Activated naive CD4-positive, alpha-beta T cell treated with anti-CD3 and anti-CD28 coated beads, Interleukin-2, amount 50 U/mL, for 72 hours (primary cell): ENCODE measurements at regions not wholly inside any gene's neighbourhood (a gene's known extent, or its start where the extent isn't known, plus 50 kb on each side); places are given as distances from the start of the nearest gene placed in this dataset.
"Not testable (repeated sequence)": the region's sequence is repeated elsewhere in the genome, so short reads cannot be mapped to it uniquely, and the experiment has no call there.

Experiments used
- ATAC-seq, 2 donors: fragments of 150-1000 bp; cut with Tn5 transposase; 2 replicates each; pipeline ENCODE4 v1.10.0; 2021; ENCODE audit warnings: mild to moderate bottlenecking in 2 of 2, moderate library complexity in 2 of 2
- DNase-seq, 2 donors: peaks; one replicate each; pipeline ENCODE4 v3.0.0; 2021 to 2022; ENCODE audit warnings: low spot score in 2 of 2
- H3K27ac Mint-ChIP-seq, 2 donors: one replicate each; pipeline ENCODE4 v1.8.0; 2022; ENCODE audit warnings: mild to moderate bottlenecking in 2 of 2, mixed read lengths in 2 of 2
- H3K36me3 Mint-ChIP-seq, 2 donors: one replicate each; pipeline ENCODE4 v1.8.0; 2022; ENCODE audit warnings: mixed read lengths in 2 of 2
- H3K9me3 Mint-ChIP-seq, 2 donors: one replicate each; pipeline ENCODE4 v1.8.0; 2022; ENCODE audit warnings: mixed read lengths in 2 of 2

DNA sequence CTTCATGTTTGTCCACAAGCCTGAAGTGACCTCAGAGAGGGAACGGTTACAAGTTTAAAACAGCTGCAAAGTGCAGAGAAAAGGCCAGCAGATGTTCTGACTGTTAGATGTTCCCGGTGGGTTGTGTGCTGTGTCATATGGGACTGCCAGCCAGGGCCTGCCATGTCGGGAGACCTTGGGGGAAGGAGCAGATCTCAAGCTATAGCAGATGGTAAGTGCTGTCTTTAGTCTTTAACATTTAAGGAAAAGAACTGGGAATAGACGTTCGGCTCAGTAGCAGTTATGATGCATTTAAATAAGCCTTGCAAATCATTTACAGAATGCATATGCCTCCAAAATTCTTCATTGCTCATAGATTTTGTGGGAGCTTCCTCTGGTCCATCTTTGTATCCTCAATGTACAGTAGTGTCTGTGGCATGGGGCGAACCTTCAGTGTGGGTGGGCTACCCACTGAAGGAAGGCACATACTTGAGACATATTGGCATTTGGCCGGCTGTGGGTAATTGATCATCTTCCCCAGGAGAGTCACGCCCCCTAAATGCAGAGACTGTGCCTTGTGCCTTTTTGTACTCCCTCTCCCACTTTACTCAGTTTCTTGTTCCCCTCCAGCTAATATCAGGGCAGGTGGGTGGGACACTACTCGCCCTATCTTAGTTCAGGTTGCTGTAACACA is 131.9 kb downstream of the NPIPB5 start:
- no peak for DNase-seq
- no peaks in the 10 kb centered on the region for H3K36me3 Mint-ChIP-seq
- no peaks in the 10 kb centered on the region for H3K9me3 Mint-ChIP-seq
- H3K27ac Mint-ChIP-seq = no peak overlapping the region
- no peak for ATAC-seq

DNA sequence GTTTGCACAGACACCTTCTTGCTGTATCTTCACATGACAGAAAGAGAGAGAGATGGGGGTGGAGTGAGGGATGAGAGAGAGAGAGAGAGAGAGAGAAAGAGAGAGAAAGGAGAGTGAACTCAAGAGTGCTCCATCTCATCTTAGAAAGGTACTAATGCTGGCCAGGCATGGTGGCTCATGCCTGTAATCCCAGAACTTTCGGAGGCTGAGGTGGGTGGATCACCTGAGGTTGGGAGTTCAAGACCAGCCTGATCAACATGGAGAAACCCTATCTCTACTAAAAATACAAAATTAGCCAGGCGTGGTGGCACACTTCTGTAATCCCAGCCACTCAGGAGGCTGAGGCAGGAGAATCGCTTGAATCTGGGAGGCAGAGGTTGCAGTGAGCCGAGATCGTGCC is 132.5 kb downstream of the NPIPB5 start:
- not testable (repeated sequence) for DNase-seq, H3K9me3 Mint-ChIP-seq, H3K27ac Mint-ChIP-seq, H3K36me3 Mint-ChIP-seq, ATAC-seq

DNA sequence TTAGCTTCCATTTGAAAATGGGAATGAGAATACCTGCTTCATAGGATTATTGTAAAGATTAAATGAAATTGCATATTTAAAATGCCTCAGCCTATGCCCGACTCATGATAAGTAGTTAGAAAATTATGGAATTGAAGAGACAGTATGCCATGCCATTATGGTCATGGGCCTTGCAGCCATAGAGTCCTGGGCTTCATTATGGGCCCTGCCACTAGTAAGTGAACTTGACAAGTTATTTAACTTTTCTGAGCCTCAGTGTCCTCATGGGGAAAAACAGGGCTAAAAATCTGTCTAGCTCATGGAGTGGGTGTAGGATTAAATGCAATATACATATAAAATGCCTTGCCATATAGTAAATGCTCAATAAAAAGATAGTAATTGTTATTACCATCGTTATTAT is 133.2 kb downstream of the NPIPB5 start:
- Mint-ChIP-seq H3K27ac (no peak overlapping the region), H3K36me3 (no peaks in the 10 kb centered on the region), H3K9me3 (no peaks in the 10 kb centered on the region)
- DNase-seq = no peak
- no peak for ATAC-seq

DNA sequence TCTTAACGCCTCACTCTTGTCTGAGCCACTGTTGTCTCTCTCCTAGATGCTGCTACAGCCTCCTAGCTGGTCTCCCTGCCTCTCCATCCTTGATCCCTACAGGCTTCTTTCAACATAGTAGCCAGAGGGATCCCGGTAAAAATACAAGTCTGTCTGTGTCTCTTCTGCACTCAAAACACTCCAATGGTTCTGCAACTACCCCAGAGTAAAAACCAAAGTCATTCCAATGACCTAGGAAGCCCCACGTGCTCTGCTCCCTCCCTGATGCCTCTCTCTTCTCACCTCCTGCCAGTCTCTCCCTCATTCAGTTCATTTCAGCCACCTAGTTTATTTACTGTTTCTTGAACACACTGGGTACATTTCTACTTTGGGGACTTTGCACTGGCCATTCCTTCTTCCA is 135.2 kb downstream of the NPIPB5 start:
- DNase-seq (no peak), ATAC-seq (no peak)
- no peaks in the 10 kb centered on the region for H3K9me3 Mint-ChIP-seq
- H3K27ac Mint-ChIP-seq = no peak overlapping the region
- no peaks in the 10 kb centered on the region for H3K36me3 Mint-ChIP-seq

- Mint-ChIP-seq H3K27ac (no peak overlapping the region), H3K9me3 (no peaks in the 10 kb centered on the region), H3K36me3 (no peaks in the 10 kb centered on the region)
- ATAC-seq (no peak), DNase-seq (no peak)
These were observed 136.4 kb downstream of the NPIPB5 start for GRCh38 chr16:22646948-22647556.

DNA sequence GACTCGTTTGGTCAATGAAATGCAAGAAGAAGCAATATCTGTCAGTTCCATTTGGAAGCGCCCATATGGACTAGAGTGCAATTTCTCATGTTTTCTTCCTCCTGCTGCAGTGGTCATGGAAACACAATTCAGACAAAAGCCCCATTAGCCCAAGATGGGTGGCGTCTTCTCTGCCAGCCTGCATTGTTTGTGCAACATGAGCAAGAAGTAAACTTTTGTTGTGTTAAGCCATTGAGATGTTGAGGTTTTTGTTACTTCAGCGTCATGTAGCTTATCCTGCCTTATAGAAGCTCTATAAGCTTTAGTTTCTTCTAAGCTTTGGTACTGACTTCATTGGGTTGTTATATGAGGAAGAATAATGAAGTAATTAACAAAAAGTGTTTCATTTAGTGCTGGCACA is 137.4 kb downstream of the NPIPB5 start:
- Mint-ChIP-seq H3K36me3 (no peaks in the 10 kb centered on the region), H3K9me3 (no peaks in the 10 kb centered on the region), H3K27ac (no peak overlapping the region)
- ATAC-seq (no peak), DNase-seq (no peak)

DNA sequence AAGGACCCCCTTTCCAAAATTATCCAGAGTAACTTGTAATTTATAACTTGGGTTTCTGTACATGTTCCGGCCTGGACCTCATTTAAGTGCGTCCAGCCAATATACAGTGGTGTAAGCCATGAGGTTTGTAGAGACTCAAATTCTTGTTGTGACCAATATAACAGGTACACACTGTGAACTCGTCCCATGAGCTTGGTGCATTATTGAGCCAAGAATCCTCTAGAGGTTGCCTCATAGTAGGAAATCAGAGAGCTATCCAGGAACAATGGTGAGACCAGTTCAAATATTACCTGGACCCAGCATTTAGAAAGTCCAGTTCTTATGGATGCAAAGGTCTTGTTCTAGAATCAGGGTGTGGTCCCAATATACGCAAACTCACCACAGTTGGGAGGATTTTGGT is 138.2 kb downstream of the NPIPB5 start:
- Mint-ChIP-seq H3K36me3 (no peaks in the 10 kb centered on the region), H3K9me3 (no peaks in the 10 kb centered on the region), H3K27ac (no peak overlapping the region)
- no peak for ATAC-seq
- no peak for DNase-seq

GRCh38 chr16:22651111-22651817 is 140.6 kb downstream of the NPIPB5 start:
- not testable (repeated sequence) for H3K9me3 Mint-ChIP-seq, ATAC-seq, H3K36me3 Mint-ChIP-seq, DNase-seq, H3K27ac Mint-ChIP-seq

- no peak for DNase-seq
- no peaks in the 10 kb centered on the region for H3K36me3 Mint-ChIP-seq
- no peaks in the 10 kb centered on the region for H3K9me3 Mint-ChIP-seq
- no peak overlapping the region for H3K27ac Mint-ChIP-seq
- no peak for ATAC-seq
These were observed 141.8 kb downstream of the NPIPB5 start for GRCh38 chr16:22652463-22652845.

DNA sequence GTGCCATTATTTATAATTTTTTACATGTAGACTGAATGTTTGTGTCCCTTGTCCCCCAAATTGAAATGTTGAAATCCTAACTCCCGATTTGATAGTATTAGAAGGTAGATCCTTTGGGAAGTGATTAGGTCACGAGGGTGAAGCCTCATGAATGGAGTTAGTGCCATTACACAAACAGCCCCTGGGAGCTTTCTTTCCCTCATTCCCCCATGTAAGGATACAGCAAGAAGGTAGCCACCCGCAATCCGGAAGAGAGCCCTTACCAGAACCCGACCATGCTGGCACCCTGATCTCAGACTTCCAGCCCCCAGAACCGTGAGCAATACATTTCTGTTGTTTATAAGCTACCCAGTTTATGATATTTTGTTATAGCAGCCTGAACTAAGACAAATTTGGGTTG is 143.2 kb downstream of the NPIPB5 start:
- DNase-seq (no peak), ATAC-seq (no peak)
- no peaks in the 10 kb centered on the region for H3K36me3 Mint-ChIP-seq
- H3K9me3 Mint-ChIP-seq = no peaks in the 10 kb centered on the region
- no peak overlapping the region for H3K27ac Mint-ChIP-seq

DNA sequence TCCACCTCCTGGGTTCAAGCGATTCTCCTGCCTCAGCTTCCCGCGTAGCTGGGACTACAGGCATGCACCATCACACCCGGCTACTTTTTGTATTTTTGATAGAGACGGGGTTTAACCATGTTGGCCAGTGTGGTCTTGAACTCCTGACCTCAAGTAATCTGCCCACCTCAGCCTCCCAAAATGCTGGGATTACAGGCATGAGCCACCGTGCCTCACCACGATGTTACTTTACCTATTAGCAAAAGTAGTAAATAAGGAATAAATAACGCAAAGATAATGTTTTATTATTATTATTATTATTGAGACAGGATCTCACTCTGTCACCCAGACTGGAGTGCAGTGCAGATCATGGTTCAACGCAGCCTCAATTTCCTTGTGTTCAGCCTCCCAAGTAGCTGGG is 145.9 kb downstream of the NPIPB5 start:
- not testable (repeated sequence) for H3K27ac Mint-ChIP-seq, DNase-seq, ATAC-seq, H3K9me3 Mint-ChIP-seq, H3K36me3 Mint-ChIP-seq

DNA sequence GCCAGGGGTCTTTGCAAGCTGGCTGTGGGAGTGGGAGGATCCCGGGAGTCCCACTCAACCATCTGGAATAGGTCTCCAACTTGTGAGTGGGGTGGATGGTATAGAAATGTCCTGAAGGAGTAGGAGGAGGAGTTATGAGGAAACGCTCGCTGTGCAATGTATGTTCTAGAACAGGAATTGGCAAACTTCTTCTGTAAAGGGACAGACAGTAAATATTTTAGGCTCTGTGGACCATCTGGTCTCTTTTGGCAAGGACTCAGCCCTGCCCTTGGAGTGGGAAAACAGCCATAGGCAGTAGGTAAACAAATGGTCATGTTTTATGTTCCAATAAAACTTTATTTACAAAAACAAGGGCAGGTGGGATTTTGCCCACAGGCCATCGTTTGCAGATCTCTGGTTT is 149.2 kb downstream of the NPIPB5 start:
- no peak for DNase-seq
- no peaks in the 10 kb centered on the region for H3K9me3 Mint-ChIP-seq
- ATAC-seq = no peak
- no peaks in the 10 kb centered on the region for H3K36me3 Mint-ChIP-seq
- no peak overlapping the region for H3K27ac Mint-ChIP-seq

DNA sequence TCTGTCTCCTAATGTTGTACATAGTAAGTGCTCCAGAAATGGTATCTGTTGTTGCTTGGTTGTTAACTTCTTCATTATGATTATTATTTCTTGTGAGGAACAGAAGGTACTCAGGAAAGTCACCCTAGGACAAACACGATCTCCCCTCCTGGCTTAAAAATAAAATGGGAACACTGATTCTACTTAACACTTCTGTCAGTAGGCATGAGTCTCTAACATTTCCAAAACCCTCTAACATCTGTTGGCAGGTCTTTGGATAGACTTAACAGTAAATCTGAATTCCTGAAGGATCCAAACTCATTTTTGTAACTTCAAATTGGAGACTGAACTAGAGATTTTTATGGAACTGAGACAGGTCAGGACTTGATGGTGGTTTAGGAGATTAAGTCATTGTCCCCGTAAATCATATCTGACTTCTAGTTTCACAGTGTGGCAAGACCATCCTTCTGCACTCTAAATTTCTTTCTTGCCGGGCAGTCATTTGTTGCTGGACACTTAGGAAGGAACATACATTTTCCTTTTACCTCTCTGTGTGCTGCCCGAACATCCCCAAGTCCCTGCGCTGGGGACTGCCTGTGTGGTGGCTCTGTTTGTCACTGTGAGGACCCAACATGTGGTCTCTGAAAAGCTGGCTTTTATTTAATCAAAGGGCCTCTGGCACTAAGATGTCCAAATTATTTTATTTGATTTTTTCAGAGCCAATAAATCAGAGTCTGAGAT is 149.9 kb downstream of the NPIPB5 start:
- no peak for ATAC-seq
- Mint-ChIP-seq H3K36me3 (no peaks in the 10 kb centered on the region), H3K27ac (no peak overlapping the region), H3K9me3 (no peaks in the 10 kb centered on the region)
- no peak for DNase-seq

DNA sequence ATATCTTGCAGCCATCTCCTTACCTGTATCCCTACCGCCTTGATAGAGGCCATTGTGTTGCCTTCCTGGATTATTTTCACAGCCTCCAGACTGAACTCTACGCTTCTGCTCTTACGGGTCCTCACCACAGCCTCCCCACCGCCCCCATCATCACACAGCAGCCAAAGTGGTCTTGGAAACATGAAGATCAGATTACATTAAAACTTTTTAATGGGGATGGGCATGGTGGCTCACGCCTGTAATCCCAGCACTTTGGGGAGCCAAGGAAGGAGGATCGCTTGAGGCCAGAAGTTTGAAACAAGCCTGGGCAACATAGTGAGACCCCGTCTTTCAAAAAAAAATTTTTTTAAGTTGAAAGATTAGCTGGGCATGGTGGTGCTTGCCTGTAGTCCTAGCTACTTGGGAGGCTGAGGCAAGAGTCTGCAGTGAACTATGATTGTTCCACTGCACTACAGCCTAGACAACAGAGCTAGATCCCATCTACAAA is 150.5 kb downstream of the NPIPB5 start:
- DNase-seq = no peak
- Mint-ChIP-seq H3K9me3 (no peaks in the 10 kb centered on the region), H3K27ac (no peak overlapping the region), H3K36me3 (no peaks in the 10 kb centered on the region)
- ATAC-seq = no peak

DNA sequence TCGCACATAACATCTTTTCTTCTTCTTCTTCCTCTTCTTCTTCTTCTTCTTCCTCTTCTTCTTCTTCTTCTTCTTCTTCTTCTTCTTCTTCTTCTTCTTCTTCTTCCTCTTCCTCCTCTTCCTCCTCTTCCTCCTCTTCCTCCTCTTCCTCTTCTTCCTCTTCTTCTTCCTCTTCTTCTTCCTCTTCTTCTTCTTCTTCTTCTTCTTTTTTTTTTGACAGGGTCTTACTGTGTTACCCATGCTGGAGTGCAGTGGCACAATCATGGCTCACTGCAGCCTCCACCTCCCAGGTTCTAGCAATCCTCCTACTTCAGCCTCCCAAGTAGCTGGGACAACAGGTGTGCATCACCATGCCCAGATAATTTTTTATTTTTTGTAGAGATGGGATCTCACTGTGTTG is 151.0 kb upstream of the HS3ST2 start:
- not testable (repeated sequence) for DNase-seq, H3K9me3 Mint-ChIP-seq, ATAC-seq, H3K27ac Mint-ChIP-seq, H3K36me3 Mint-ChIP-seq

DNA sequence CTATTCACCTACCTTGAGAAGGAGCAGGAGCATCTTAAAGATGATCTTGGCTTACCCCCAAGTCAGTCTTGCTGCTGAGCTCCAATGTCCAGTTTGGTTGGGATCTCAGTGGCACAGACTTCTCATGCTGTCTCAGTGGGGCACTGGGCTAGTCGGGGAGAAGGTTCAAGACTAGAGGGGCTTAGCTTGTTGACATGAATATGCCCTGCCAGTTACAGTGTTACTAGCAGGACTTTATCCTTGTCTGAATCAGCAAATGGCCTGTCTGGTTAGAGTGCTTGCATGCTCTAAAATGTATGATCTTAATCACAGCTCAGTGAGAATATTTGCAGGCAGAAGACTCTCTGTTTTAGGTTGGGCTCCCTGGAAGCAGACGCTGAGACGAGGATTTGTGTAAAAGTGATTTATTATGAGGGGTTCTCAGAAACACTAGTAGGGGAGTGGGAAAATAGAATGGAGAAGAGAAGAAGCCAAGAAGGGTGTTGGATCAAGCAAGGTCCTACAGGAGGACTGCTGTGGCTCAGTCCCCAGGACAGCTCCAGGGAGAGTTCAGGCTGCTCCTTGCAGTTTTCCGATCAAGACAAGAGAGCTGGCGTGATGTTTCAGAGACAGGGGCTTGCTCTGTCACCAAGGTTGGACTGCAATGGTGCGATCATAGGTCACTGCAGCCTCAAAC is 150.4 kb upstream of the HS3ST2 start:
- DNase-seq (no peak), ATAC-seq (no peak)
- no peaks in the 10 kb centered on the region for H3K9me3 Mint-ChIP-seq
- H3K36me3 Mint-ChIP-seq = no peaks in the 10 kb centered on the region
- H3K27ac Mint-ChIP-seq = no peak overlapping the region

- H3K9me3 Mint-ChIP-seq = no peaks in the 10 kb centered on the region
- no peak for ATAC-seq
- H3K27ac Mint-ChIP-seq = no peak overlapping the region
- DNase-seq = no peak
- no peaks in the 10 kb centered on the region for H3K36me3 Mint-ChIP-seq
These were observed 149.8 kb upstream of the HS3ST2 start for GRCh38 chr16:22664132-22664531.
